ENCODE measurements at regions not wholly inside any gene's neighbourhood (a gene's known extent, or its start where the extent isn't known, plus 50 kb on each side); places are given as distances from the start of the nearest gene placed in this dataset.

DNA sequence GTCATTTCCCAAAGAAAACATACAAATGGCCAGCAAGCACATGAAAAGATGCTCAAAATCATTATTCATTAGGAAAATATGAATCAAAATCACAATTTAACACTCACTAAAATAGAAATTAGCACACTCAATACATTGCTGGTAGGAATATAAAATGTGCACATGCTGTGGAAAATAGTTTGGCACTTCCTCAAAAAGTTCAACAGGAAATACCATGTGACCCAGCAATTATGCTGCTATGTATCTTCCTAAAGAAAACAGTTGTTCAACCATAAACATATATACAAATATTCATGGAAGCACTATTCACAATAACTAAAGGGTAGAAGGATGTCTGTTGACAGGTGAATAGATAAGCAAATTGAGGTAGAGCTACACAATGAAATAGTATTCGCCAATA, 187.3 kb upstream of the SOX6 start:
- TF ChIP-seq POLR2A (IDR thresholded peaks at IDR 0.05; ENCODE audit: low read depth, low read length) (no peak), POLR2AphosphoS5 (IDR thresholded peaks at IDR 0.05; ENCODE audit: low read depth, low read length) (no peak)
